Keratinocyte (primary cell): ENCODE measurements at regions not wholly inside any gene's neighbourhood (a gene's known extent, or its start where the extent isn't known, plus 50 kb on each side); places are given as distances from the start of the nearest gene placed in this dataset.

ENCODE experiments used
- DNase-seq: peaks from one replicate; pipeline ENCODE4 v3.0.0-alpha.2; 2011; ENCODE audit warnings: low read depth, missing footprints, low spot score
- FAIRE-seq: peaks from 2 replicates; lab custom pipeline; 2011; peaks lifted over from hg19 to GRCh38; lab: Jason Lieb, UNC
- H2AFZ ChIP-seq: 2 replicates; pipeline ENCODE4 v1.6.0; 2012; ENCODE audit warnings: low read length, control low read depth, inconsistent platforms; ENCODE audit not compliant: control insufficient read depth
- H3K27ac ChIP-seq: 2 replicates; pipeline ENCODE4 v1.5.1; 2011; ENCODE audit warnings: low read length; ENCODE audit not compliant: control insufficient read depth, insufficient read depth
- H3K27me3 ChIP-seq: 3 replicates; pipeline ENCODE4 v1.6.0; 2011; ENCODE audit warnings: low read length; ENCODE audit not compliant: control insufficient read depth, insufficient read depth; ENCODE audit errors: extremely low read depth
- H3K36me3 ChIP-seq, 2 experiments: 2 replicates in 1 of 2; 3 replicates in 1 of 2; pipeline ENCODE4 v1.5.1; 2011; ENCODE audit warnings: low read length in 2 of 2, mild to moderate bottlenecking in 1 of 2; ENCODE audit not compliant: control insufficient read depth in 2 of 2, insufficient read depth in 2 of 2; ENCODE audit errors: extremely low read depth in 1 of 2
- H3K4me1 ChIP-seq: 3 replicates; pipeline ENCODE4 v1.5.1; 2011; ENCODE audit warnings: low read length; ENCODE audit not compliant: control insufficient read depth, insufficient read depth; ENCODE audit errors: extremely low read depth
- H3K4me2 ChIP-seq: 3 replicates; pipeline ENCODE4 v1.6.0; 2011; ENCODE audit warnings: low read depth, low read length; ENCODE audit not compliant: control insufficient read depth, insufficient read depth; ENCODE audit errors: extremely low read depth
- H3K4me3 ChIP-seq, 3 experiments: fragments of 200-600 bp in 1 of 3; sonication (generic) in 1 of 3; 2 replicates in 2 of 3; 3 replicates in 1 of 3; pipeline ENCODE4 v1.5.1; 2011 to 2016; ENCODE audit warnings: low read length in 3 of 3, mild to moderate bottlenecking in 3 of 3, control low read depth in 2 of 3, inconsistent platforms in 1 of 3, low read depth in 1 of 3, mixed read lengths in 1 of 3, mixed run types in 1 of 3, moderate library complexity in 1 of 3; ENCODE audit not compliant: control insufficient read depth in 2 of 3, insufficient read depth in 2 of 3; ENCODE audit errors: extremely low read depth in 1 of 3
- H3K79me2 ChIP-seq: 2 replicates; pipeline ENCODE4 v1.6.0; 2012; ENCODE audit warnings: low read length; ENCODE audit not compliant: control insufficient read depth, insufficient read depth
- H3K9ac ChIP-seq: 3 replicates; pipeline ENCODE4 v1.6.0; 2011; ENCODE audit warnings: low read length; ENCODE audit not compliant: control insufficient read depth, insufficient read depth; ENCODE audit errors: extremely low read depth
- H3K9me1 ChIP-seq: 3 replicates; pipeline ENCODE4 v1.6.0; 2011; ENCODE audit warnings: low read length; ENCODE audit not compliant: control insufficient read depth, insufficient read depth; ENCODE audit errors: extremely low read depth
- H3K9me3 ChIP-seq: 2 replicates; pipeline ENCODE4 v1.5.1; 2012; ENCODE audit warnings: low read depth, low read length; ENCODE audit not compliant: control insufficient read depth
- H4K20me1 ChIP-seq: 3 replicates; pipeline ENCODE4 v1.6.0; 2011; ENCODE audit warnings: low read length; ENCODE audit not compliant: control insufficient read depth, insufficient read depth; ENCODE audit errors: extremely low read depth
- EZH2 ChIP-seq: IDR thresholded peaks from one replicate; pipeline ENCODE4 v1.6.1; 2012; ENCODE audit warnings: inconsistent platforms, mild to moderate bottlenecking, low read length, moderate library complexity
- dilution Hi-C: fragments of 300-500 bp; cut with MboI; formaldehyde crosslinking; loops from one replicate; pipeline ENCODE4 v1.7.0; 2020; ENCODE audit warnings: low sequenced_read_pairs; ENCODE audit not compliant: extremely low pct_ligation_motif_present
- TF ChIP-seq, protein P1 (sequence below), 3 experiments: IDR thresholded peaks in 1 of 3; conservative IDR thresholded peaks in 1 of 3; optimal IDR thresholded peaks in 1 of 3; 2 replicates in 2 of 3; 3 replicates in 1 of 3; pipeline versions ENCODE3 to v1.5.1; 2011; ENCODE audit warnings: low read length in 3 of 3, mild to moderate bottlenecking in 3 of 3, moderate library complexity in 2 of 3, control low read depth in 1 of 3, inconsistent platforms in 1 of 3; ENCODE audit not compliant: insufficient read depth in 2 of 3; ENCODE audit errors: extremely low read depth in 1 of 3

GRCh38 chr1:167158813-167159275, 61.8 kb upstream of the POU2F1 start:
- dilution Hi-C loops, result no loop called here
- FAIRE-seq, result no peak
- H3K4me3 ChIP-seq, result no peak overlapping the region
- H3K4me1 ChIP-seq, result peaks cover 36% of the 10 kb centered on the region
- H3K27me3 ChIP-seq, result no peaks in the 10 kb centered on the region
- no peaks in the 10 kb centered on the region for H3K79me2 ChIP-seq
- TF ChIP-seq EZH2, result no peak
- TF ChIP-seq, protein P1, sequence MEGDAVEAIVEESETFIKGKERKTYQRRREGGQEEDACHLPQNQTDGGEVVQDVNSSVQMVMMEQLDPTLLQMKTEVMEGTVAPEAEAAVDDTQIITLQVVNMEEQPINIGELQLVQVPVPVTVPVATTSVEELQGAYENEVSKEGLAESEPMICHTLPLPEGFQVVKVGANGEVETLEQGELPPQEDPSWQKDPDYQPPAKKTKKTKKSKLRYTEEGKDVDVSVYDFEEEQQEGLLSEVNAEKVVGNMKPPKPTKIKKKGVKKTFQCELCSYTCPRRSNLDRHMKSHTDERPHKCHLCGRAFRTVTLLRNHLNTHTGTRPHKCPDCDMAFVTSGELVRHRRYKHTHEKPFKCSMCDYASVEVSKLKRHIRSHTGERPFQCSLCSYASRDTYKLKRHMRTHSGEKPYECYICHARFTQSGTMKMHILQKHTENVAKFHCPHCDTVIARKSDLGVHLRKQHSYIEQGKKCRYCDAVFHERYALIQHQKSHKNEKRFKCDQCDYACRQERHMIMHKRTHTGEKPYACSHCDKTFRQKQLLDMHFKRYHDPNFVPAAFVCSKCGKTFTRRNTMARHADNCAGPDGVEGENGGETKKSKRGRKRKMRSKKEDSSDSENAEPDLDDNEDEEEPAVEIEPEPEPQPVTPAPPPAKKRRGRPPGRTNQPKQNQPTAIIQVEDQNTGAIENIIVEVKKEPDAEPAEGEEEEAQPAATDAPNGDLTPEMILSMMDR (optimal IDR thresholded peaks at IDR 0.05 in 1 of 3, IDR thresholded peaks at IDR 0.05 in 1 of 3, conservative IDR thresholded peaks at IDR 0.05 in 1 of 3; ENCODE audit: extremely low read depth in 1 of 3, insufficient read depth in 2 of 3, low read length in 3 of 3), result no peak
- H3K9me3 ChIP-seq, result no peaks in the 10 kb centered on the region
- no peak overlapping the region for H3K27ac ChIP-seq
- peak overlapping the region; percentile 76 for H2AFZ ChIP-seq
- no peak overlapping the region for H3K9ac ChIP-seq
- H3K4me2 ChIP-seq, result no peak overlapping the region
- H3K9me1 ChIP-seq, result no peaks in the 10 kb centered on the region
- H4K20me1 ChIP-seq, result no peaks in the 10 kb centered on the region
- no peaks in the 10 kb centered on the region for H3K36me3 ChIP-seq
- no peak for DNase-seq

GRCh38 chr1:167159782-167160181, 60.9 kb upstream of the POU2F1 start:
- H3K27ac ChIP-seq, result no peak overlapping the region
- no peak for TF ChIP-seq EZH2
- TF ChIP-seq, protein P1 (optimal IDR thresholded peaks at IDR 0.05 in 1 of 3, IDR thresholded peaks at IDR 0.05 in 1 of 3, conservative IDR thresholded peaks at IDR 0.05 in 1 of 3; ENCODE audit: extremely low read depth in 1 of 3, insufficient read depth in 2 of 3, low read length in 3 of 3), result no peak
- no peak for FAIRE-seq

More at GRCh38 chr1:167159782-167160181, 60.9 kb upstream of the POU2F1 start:
- no peaks in the 10 kb centered on the region for H3K9me1 ChIP-seq
- H3K9me3 ChIP-seq, result no peaks in the 10 kb centered on the region
- H3K27me3 ChIP-seq, result no peaks in the 10 kb centered on the region
- H3K9ac ChIP-seq, result no peak overlapping the region
- no peaks in the 10 kb centered on the region for H4K20me1 ChIP-seq
- H2AFZ ChIP-seq, result no peak overlapping the region
- H3K4me2 ChIP-seq, result no peak overlapping the region
- H3K4me3 ChIP-seq, result no peak overlapping the region
- dilution Hi-C loops, result no loop called here
- H3K36me3 ChIP-seq, result no peaks in the 10 kb centered on the region
- H3K4me1 ChIP-seq, result peaks cover 36% of the 10 kb centered on the region
- no peak for DNase-seq
- H3K79me2 ChIP-seq, result no peaks in the 10 kb centered on the region
